T-cell (primary cell): ENCODE measurements at regions not wholly inside any gene's neighbourhood (a gene's known extent, or its start where the extent isn't known, plus 50 kb on each side); places are given as distances from the start of the nearest gene placed in this dataset.

Experiments
- ATAC-seq, 4 experiments: fragments of 200-7000 bp in 3 of 4; fragments of 150-1000 bp in 1 of 4; cut with Tn5 transposase; replicated peaks in 1 of 4; 1 replicate in 3 of 4; 2 replicates in 1 of 4; pipeline ENCODE4 v1.10.0; 2021; ENCODE audit warnings: moderate library complexity in 3 of 4, mild to moderate bottlenecking in 2 of 4, moderate number of reproducible peaks in 1 of 4
- CTCF ChIA-PET, 2 donors: fragments of 300-600 bp; sonication (Branson Sonifier 250); formaldehyde crosslinking; loops; one replicate each; lab custom pipeline; 2022; ENCODE audit warnings: antibody characterized with exemption in 2 of 2; lab: Charles Lee
- POLR2A ChIA-PET, 2 donors: fragments of 300-600 bp; sonication (Branson Sonifier 250); formaldehyde crosslinking; loops; one replicate each; lab custom pipeline; 2022; ENCODE audit warnings: antibody characterized with exemption in 2 of 2; lab: Charles Lee
- DNase-seq, 35 experiments: peaks; one replicate each; pipeline versions ENCODE4 v3.0.0 to v3.0.0-alpha.2; 2013 to 2023
- H3K27ac ChIP-seq: one replicate; pipeline ENCODE4 v1.5.1; 2013; ENCODE audit warnings: low read length
- H3K27me3 ChIP-seq, 2 experiments: replicated peaks in 1 of 2; 1 replicate in 1 of 2; 2 replicates in 1 of 2; pipeline versions ENCODE4 v1.6.1 to v1.7.0; 2013; ENCODE audit warnings: low read length in 1 of 2, mixed read lengths in 1 of 2; ENCODE audit not compliant: control insufficient read depth in 2 of 2, insufficient read depth in 2 of 2; ENCODE audit errors: extremely low read depth in 1 of 2
- H3K36me3 ChIP-seq, 2 donors: 1 replicate in 1 of 2; 2 replicates in 1 of 2; pipeline versions ENCODE4 v1.6.1 to v1.7.0; 2013; ENCODE audit warnings: low read length in 1 of 2; ENCODE audit not compliant: control insufficient read depth in 2 of 2, insufficient read depth in 1 of 2; ENCODE audit errors: extremely low read depth in 1 of 2
- H3K4me1 ChIP-seq, 2 experiments: 1 replicate in 1 of 2; 2 replicates in 1 of 2; pipeline versions ENCODE4 v1.6.1 to v1.7.0; 2013; ENCODE audit warnings: low read length in 2 of 2, mixed read lengths in 1 of 2; ENCODE audit not compliant: insufficient read depth in 2 of 2, control insufficient read depth in 1 of 2; ENCODE audit errors: extremely low read depth in 1 of 2
- H3K4me3 ChIP-seq, 2 donors: 1 replicate in 1 of 2; 2 replicates in 1 of 2; pipeline versions ENCODE4 v1.5.1 to v1.7.0; 2013; ENCODE audit warnings: mild to moderate bottlenecking in 2 of 2, low read length in 1 of 2, moderate library complexity in 1 of 2; ENCODE audit not compliant: control insufficient read depth in 1 of 2; ENCODE audit errors: extremely low read depth in 1 of 2
- H3K9me3 ChIP-seq: 2 replicates; pipeline ENCODE4 v1.7.0; 2013
- H3K27ac Mint-ChIP-seq, 2 donors: one replicate each; pipeline ENCODE4 v1.8.0; 2020 to 2021; ENCODE audit warnings: mild to moderate bottlenecking in 2 of 2, mixed read lengths in 2 of 2
- H3K27me3 Mint-ChIP-seq, 2 donors: one replicate each; pipeline ENCODE4 v1.8.0; 2021 to 2022; ENCODE audit warnings: mixed read lengths in 2 of 2
- H3K36me3 Mint-ChIP-seq: one replicate; pipeline ENCODE4 v1.8.0; 2021; ENCODE audit warnings: mixed read lengths
- H3K4me1 Mint-ChIP-seq, 3 donors: one replicate each; pipeline ENCODE4 v1.8.0; 2020 to 2022; ENCODE audit warnings: mixed read lengths in 3 of 3, mild to moderate bottlenecking in 1 of 3
- H3K4me3 Mint-ChIP-seq, 3 donors: one replicate each; pipeline ENCODE4 v1.8.0; 2020 to 2022; ENCODE audit warnings: mild to moderate bottlenecking in 3 of 3, mixed read lengths in 3 of 3, moderate library complexity in 3 of 3
- H3K9me3 Mint-ChIP-seq, 3 donors: one replicate each; pipeline ENCODE4 v1.8.0; 2020 to 2022; ENCODE audit warnings: mixed read lengths in 3 of 3
- WGBS: methylation state at CpG from one replicate; pipeline ENCODE4 v1.1.5; 2013; ENCODE audit warnings: missing lambda C conversion rate; ENCODE audit not compliant: insufficient coverage; 5-methylcytosine and 5-hydroxymethylcytosine counted together

- no peaks in the 10 kb centered on the region for H3K36me3 ChIP-seq
- ATAC-seq (no peak), DNase-seq (no peak)
- peaks cover 2 to 3% (median 3%) of the 10 kb centered on the region in 3 donors for H3K9me3 Mint-ChIP-seq
- no peaks in the 10 kb centered on the region for H3K4me1 ChIP-seq
- POLR2A ChIA-PET: no interaction called here
- H3K27me3 Mint-ChIP-seq: no peaks in the 10 kb centered on the region
- no peaks in the 10 kb centered on the region for H3K27me3 ChIP-seq
- CTCF ChIA-PET: no interaction called here
- no peak overlapping the region for H3K27ac ChIP-seq
- H3K9me3 ChIP-seq: no peaks in the 10 kb centered on the region
- no peak overlapping the region for H3K4me3 Mint-ChIP-seq
- H3K4me1 Mint-ChIP-seq: no peaks in the 10 kb centered on the region
- no peak overlapping the region for H3K27ac Mint-ChIP-seq
- no peak overlapping the region for H3K4me3 ChIP-seq
- no CpG with 5 or more reads among the region's 2 CpGs for WGBS
- no peaks in the 10 kb centered on the region for H3K36me3 Mint-ChIP-seq
Observed at GRCh38 chr21:15415541-15416261, 314.1 kb upstream of the USP25 start.

GRCh38 chr21:15421441-15421881, 308.3 kb upstream of the USP25 start:
- no peaks in the 10 kb centered on the region for H3K9me3 ChIP-seq
- DNase-seq (no peak), ATAC-seq (no peak)
- Mint-ChIP-seq H3K9me3 (no peaks in the 10 kb centered on the region), H3K4me1 (peaks cover 13 to 16% (median 14%) of the 10 kb centered on the region in 3 donors), H3K27ac (no peak overlapping the region), H3K36me3 (no peaks in the 10 kb centered on the region), H3K4me3 (no peak overlapping the region), H3K27me3 (no peaks in the 10 kb centered on the region)
- 84% methylated on average over 4 of the region's 5 CpGs for WGBS
- ChIA-PET POLR2A (interaction anchor here in 1 of 2 donors (0.7 kb wide), 1 partner anchor 145 kb away, joined by 6 read pairs; no protein-coding TSS in a partner anchor), CTCF (interaction anchor here (0.5 to 0.7 kb wide), 3 partner anchors 145 to 629 kb away, joined by 3 to 8 read pairs (median 3); no protein-coding TSS in a partner anchor)
- H3K27ac ChIP-seq: no peak overlapping the region
- H3K36me3 ChIP-seq: no peaks in the 10 kb centered on the region
- no peaks in the 10 kb centered on the region for H3K27me3 ChIP-seq
- no peak overlapping the region for H3K4me3 ChIP-seq
- H3K4me1 ChIP-seq: no peaks in the 10 kb centered on the region

GRCh38 chr21:15421947-15422346, 307.8 kb upstream of the USP25 start:
- Histone ChIP-seq H3K4me1 (no peaks in the 10 kb centered on the region), H3K27me3 (no peaks in the 10 kb centered on the region), H3K9me3 (no peaks in the 10 kb centered on the region), H3K4me3 (no peak overlapping the region), H3K36me3 (no peaks in the 10 kb centered on the region), H3K27ac (no peak overlapping the region)
- no peaks in the 10 kb centered on the region for H3K36me3 Mint-ChIP-seq
- no peak for DNase-seq
- CTCF ChIA-PET: interaction anchor here in 1 of 2 donors (0.5 kb wide), 1 partner anchor 146 kb away, joined by 3 read pairs; no protein-coding TSS in a partner anchor
- no peak overlapping the region for H3K27ac Mint-ChIP-seq
- no peaks in the 10 kb centered on the region for H3K27me3 Mint-ChIP-seq
- H3K4me1 Mint-ChIP-seq: peaks cover 13 to 16% (median 14%) of the 10 kb centered on the region in 3 donors
- no peak overlapping the region for H3K4me3 Mint-ChIP-seq
- POLR2A ChIA-PET: no interaction called here
- no peaks in the 10 kb centered on the region for H3K9me3 Mint-ChIP-seq
- no CpG with 5 or more reads among the region's 2 CpGs for WGBS
- no peak for ATAC-seq

GRCh38 chr21:15422783-15423182, 307.0 kb upstream of the USP25 start:
- Mint-ChIP-seq H3K36me3 (no peaks in the 10 kb centered on the region), H3K27ac (no peak overlapping the region), H3K27me3 (no peaks in the 10 kb centered on the region), H3K4me1 (peaks cover 13 to 16% (median 14%) of the 10 kb centered on the region in 3 donors), H3K9me3 (no peaks in the 10 kb centered on the region), H3K4me3 (no peak overlapping the region)
- Histone ChIP-seq H3K27ac (no peak overlapping the region), H3K36me3 (no peaks in the 10 kb centered on the region), H3K9me3 (no peaks in the 10 kb centered on the region), H3K4me1 (no peaks in the 10 kb centered on the region), H3K27me3 (no peaks in the 10 kb centered on the region), H3K4me3 (no peak overlapping the region)
- POLR2A ChIA-PET: no interaction called here
- DNase-seq (no peak), ATAC-seq (no peak)
- CTCF ChIA-PET: no interaction called here
- WGBS: no CpG with 5 or more reads among the region's 3 CpGs

GRCh38 chr21:15423676-15424445, 305.9 kb upstream of the USP25 start:
- ATAC-seq: no peak
- Histone ChIP-seq H3K4me3 (no peak overlapping the region), H3K36me3 (no peaks in the 10 kb centered on the region), H3K9me3 (no peaks in the 10 kb centered on the region), H3K4me1 (no peaks in the 10 kb centered on the region), H3K27me3 (no peaks in the 10 kb centered on the region), H3K27ac (no peak overlapping the region)
- H3K4me1 Mint-ChIP-seq: peaks cover 13 to 16% (median 14%) of the 10 kb centered on the region in 3 donors
- no peak overlapping the region for H3K27ac Mint-ChIP-seq
- no peaks in the 10 kb centered on the region for H3K27me3 Mint-ChIP-seq
- ChIA-PET POLR2A (no interaction called here), CTCF (no interaction called here)
- H3K36me3 Mint-ChIP-seq: no peaks in the 10 kb centered on the region
- DNase-seq: no peak
- H3K4me3 Mint-ChIP-seq: no peak overlapping the region
- no peaks in the 10 kb centered on the region for H3K9me3 Mint-ChIP-seq
- WGBS: no CpG with 5 or more reads among the region's 4 CpGs

GRCh38 chr21:15425049-15425448, 304.7 kb upstream of the USP25 start:
- no peaks in the 10 kb centered on the region for H3K27me3 Mint-ChIP-seq
- Histone ChIP-seq H3K27ac (no peak overlapping the region), H3K9me3 (no peaks in the 10 kb centered on the region), H3K36me3 (no peaks in the 10 kb centered on the region), H3K4me3 (no peak overlapping the region), H3K27me3 (no peaks in the 10 kb centered on the region), H3K4me1 (no peaks in the 10 kb centered on the region)
- DNase-seq: peak in 1 of 35 experiments; percentile 4
- H3K9me3 Mint-ChIP-seq: no peaks in the 10 kb centered on the region
- H3K4me1 Mint-ChIP-seq: peaks cover 13 to 16% (median 14%) of the 10 kb centered on the region in 3 donors
- 69% methylated on average over 2 of the region's 3 CpGs for WGBS
- no peaks in the 10 kb centered on the region for H3K36me3 Mint-ChIP-seq
- peak in 1 of 4 experiments; percentile 55 for ATAC-seq
- no peak overlapping the region for H3K4me3 Mint-ChIP-seq
- CTCF ChIA-PET: no interaction called here
- peak overlapping the region; percentile 29 to 30 for H3K27ac Mint-ChIP-seq
- POLR2A ChIA-PET: no interaction called here
